ENCODE measurements at regions not wholly inside any gene's neighbourhood (a gene's known extent, or its start where the extent isn't known, plus 50 kb on each side); places are given as distances from the start of the nearest gene placed in this dataset.

GRCh38 chr2:8316356-8316755 is 365.5 kb upstream of the ID2 start:
- Histone ChIP-seq H3K27ac (no peak overlapping the region), H3K9me3 (no peaks in the 10 kb centered on the region), H3K27me3 (no peaks in the 10 kb centered on the region), H3K4me1 (ENCODE audit: control insufficient read depth in 1 of 2, insufficient read depth in 1 of 2, low read depth in 1 of 2, low read length in 1 of 2) (peaks cover 28 to 35% of the 10 kb centered on the region in 2 experiments), H3K4me3 (ENCODE audit: low read depth in 1 of 2, low read length in 1 of 2) (no peak overlapping the region), H3K36me3 (no peaks in the 10 kb centered on the region)
- no peak for TF ChIP-seq CTCF (IDR thresholded peaks at IDR 0.05)

- no peak for TF ChIP-seq CTCF (IDR thresholded peaks at IDR 0.05)
- no peak overlapping the region for H3K4me3 ChIP-seq (ENCODE audit: low read depth in 1 of 2, low read length in 1 of 2)
These were observed 364.4 kb upstream of the ID2 start for GRCh38 chr2:8317418-8317817.

GRCh38 chr2:8319219-8319618 is 362.6 kb upstream of the ID2 start:
- TF ChIP-seq CTCF (IDR thresholded peaks at IDR 0.05), result no peak
- Histone ChIP-seq H3K27me3 (no peaks in the 10 kb centered on the region), H3K36me3 (no peaks in the 10 kb centered on the region), H3K9me3 (no peaks in the 10 kb centered on the region), H3K4me3 (ENCODE audit: low read depth in 1 of 2, low read length in 1 of 2) (no peak overlapping the region), H3K27ac (no peak overlapping the region), H3K4me1 (ENCODE audit: control insufficient read depth in 1 of 2, insufficient read depth in 1 of 2, low read depth in 1 of 2, low read length in 1 of 2) (peaks cover 7% of the 10 kb centered on the region in 2 experiments)

More at GRCh38 chr2:8317418-8317817, 364.4 kb upstream of the ID2 start:
- Histone ChIP-seq H3K4me1 (ENCODE audit: control insufficient read depth in 1 of 2, insufficient read depth in 1 of 2, low read depth in 1 of 2, low read length in 1 of 2) (peaks cover 25% of the 10 kb centered on the region in 2 experiments), H3K36me3 (no peaks in the 10 kb centered on the region), H3K9me3 (no peaks in the 10 kb centered on the region), H3K27me3 (no peaks in the 10 kb centered on the region), H3K27ac (no peak overlapping the region)

GRCh38 chr2:8320311-8321066 is 361.4 kb upstream of the ID2 start:
- no peak for TF ChIP-seq CTCF (IDR thresholded peaks at IDR 0.05)
- H3K27ac ChIP-seq, result no peak overlapping the region

GRCh38 chr2:8322634-8323033 is 359.2 kb upstream of the ID2 start:
- peaks cover 12 to 17% of the 10 kb centered on the region in 2 experiments for H3K4me1 ChIP-seq (ENCODE audit: control insufficient read depth in 1 of 2, insufficient read depth in 1 of 2, low read depth in 1 of 2, low read length in 1 of 2)
- no peak overlapping the region for H3K27ac ChIP-seq
- H3K4me3 ChIP-seq (ENCODE audit: low read depth in 1 of 2, low read length in 1 of 2), result no peak overlapping the region
- no peak for TF ChIP-seq CTCF (IDR thresholded peaks at IDR 0.05)
- H3K9me3 ChIP-seq, result no peaks in the 10 kb centered on the region
- no peaks in the 10 kb centered on the region for H3K27me3 ChIP-seq
- H3K36me3 ChIP-seq, result no peaks in the 10 kb centered on the region

More at GRCh38 chr2:8320311-8321066, 361.4 kb upstream of the ID2 start:
- Histone ChIP-seq H3K4me1 (ENCODE audit: control insufficient read depth in 1 of 2, insufficient read depth in 1 of 2, low read depth in 1 of 2, low read length in 1 of 2) (peaks cover 4 to 7% of the 10 kb centered on the region in 2 experiments), H3K27me3 (no peaks in the 10 kb centered on the region), H3K4me3 (ENCODE audit: low read depth in 1 of 2, low read length in 1 of 2) (no peak overlapping the region), H3K36me3 (no peaks in the 10 kb centered on the region), H3K9me3 (no peaks in the 10 kb centered on the region)
